Natural killer cell (primary cell): ENCODE measurements at regions not wholly inside any gene's neighbourhood (a gene's known extent, or its start where the extent isn't known, plus 50 kb on each side); places are given as distances from the start of the nearest gene placed in this dataset.

ENCODE experiments used
- ATAC-seq, 3 donors: fragments of 150-1000 bp in 2 of 3; fragments of 200-7000 bp in 1 of 3; cut with Tn5 transposase; 1 replicate in 1 of 3; 2 replicates in 2 of 3; pipeline ENCODE4 v1.10.0; 2021; ENCODE audit warnings: mild to moderate bottlenecking in 2 of 3, moderate library complexity in 2 of 3
- DNase-seq, 2 donors: peaks; one replicate each; pipeline versions ENCODE4 v3.0.0 to v3.0.0-alpha.2; 2013 to 2021; ENCODE audit warnings: mixed read lengths in 1 of 2
- H3K27ac ChIP-seq: one replicate; pipeline ENCODE4 v1.5.1; 2013; ENCODE audit warnings: mild to moderate bottlenecking, low read length
- H3K27me3 ChIP-seq: one replicate; pipeline ENCODE4 v1.6.1; 2013; ENCODE audit warnings: low read length; ENCODE audit not compliant: control insufficient read depth, insufficient read depth
- H3K36me3 ChIP-seq: one replicate; pipeline ENCODE4 v1.6.1; 2013; ENCODE audit warnings: low read length; ENCODE audit not compliant: control insufficient read depth, insufficient read depth
- H3K4me1 ChIP-seq: one replicate; pipeline ENCODE4 v1.6.1; 2013; ENCODE audit warnings: low read length; ENCODE audit not compliant: control insufficient read depth, insufficient read depth
- H3K4me3 ChIP-seq: one replicate; pipeline ENCODE4 v1.5.1; 2013; ENCODE audit warnings: low read length
- H3K9me3 ChIP-seq: one replicate; pipeline ENCODE4 v1.6.1; 2013; ENCODE audit warnings: low read length; ENCODE audit not compliant: control insufficient read depth, insufficient read depth
- H3K27ac Mint-ChIP-seq, 2 donors: one replicate each; pipeline ENCODE4 v1.8.0; 2022; ENCODE audit warnings: mild to moderate bottlenecking in 2 of 2, mixed read lengths in 2 of 2, moderate library complexity in 1 of 2
- H3K27me3 Mint-ChIP-seq, 2 donors: one replicate each; pipeline ENCODE4 v1.8.0; 2022; ENCODE audit warnings: low read depth in 2 of 2, mixed read lengths in 2 of 2
- H3K36me3 Mint-ChIP-seq: one replicate; pipeline ENCODE4 v1.8.0; 2022; ENCODE audit warnings: mixed read lengths
- H3K4me1 Mint-ChIP-seq, 2 donors: one replicate each; pipeline ENCODE4 v1.8.0; 2022; ENCODE audit warnings: mixed read lengths in 2 of 2
- H3K4me3 Mint-ChIP-seq: one replicate; pipeline ENCODE4 v1.8.0; 2022; ENCODE audit warnings: mild to moderate bottlenecking, moderate library complexity, mixed read lengths
- H3K9me3 Mint-ChIP-seq, 2 donors: one replicate each; pipeline ENCODE4 v1.8.0; 2022; ENCODE audit warnings: mixed read lengths in 2 of 2
- CTCF ChIP-seq: fragments of 200-600 bp; IDR thresholded peaks from one replicate; pipeline ENCODE4 v1.8.0; 2022; ENCODE audit warnings: antibody characterized with exemption
- WGBS: methylation state at CpG from one replicate; pipeline ENCODE4 v1.1.7; 2013; ENCODE audit warnings: missing lambda C conversion rate; ENCODE audit not compliant: insufficient coverage; 5-methylcytosine and 5-hydroxymethylcytosine counted together
- intact Hi-C: fragments of 100-400 bp; cut with micrococcal nuclease; formaldehyde crosslinking; loops from one replicate; pipeline ENCODE4 v1.14.2; 2022

DNA sequence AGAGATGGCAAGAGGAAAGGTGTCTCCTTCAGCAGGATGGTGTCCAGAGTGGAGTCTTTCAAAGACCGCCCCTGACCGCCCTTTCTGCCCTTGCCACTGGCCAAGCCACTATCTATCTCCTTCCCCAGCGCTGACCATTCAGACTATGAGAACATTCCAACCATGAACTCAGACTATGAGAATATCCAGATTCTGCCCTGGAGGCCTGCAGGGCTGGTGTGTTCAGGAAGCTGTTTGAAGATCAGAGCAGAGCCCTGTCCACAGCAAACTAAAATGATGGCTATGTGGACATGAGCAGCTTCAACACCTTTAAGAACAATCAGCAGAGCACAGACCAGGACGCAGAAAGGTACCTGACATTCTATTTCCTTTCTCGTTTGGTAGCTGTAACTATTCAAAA is 57.3 kb upstream of the WNT7A start:
- intact Hi-C loops: no loop called here
- peaks cover 11% of the 10 kb centered on the region for H3K4me1 ChIP-seq
- no peak for DNase-seq

GRCh38 chr3:13935494-13936094 is 55.7 kb upstream of the WNT7A start:
- Mint-ChIP-seq H3K9me3 (peaks cover 5 to 8% of the 10 kb centered on the region in 2 donors), H3K4me1 (peaks cover 4 to 8% of the 10 kb centered on the region in 2 donors), H3K27ac (no peak overlapping the region), H3K36me3 (no peaks in the 10 kb centered on the region), H3K27me3 (peaks cover 10 to 19% of the 10 kb centered on the region in 2 donors), H3K4me3 (no peak overlapping the region)
- H3K9me3 ChIP-seq: peaks cover 3% of the 10 kb centered on the region
- WGBS: 83% methylated on average over 7 of the region's 7 CpGs
- no peaks in the 10 kb centered on the region for H3K36me3 ChIP-seq
- TF ChIP-seq CTCF: no peak
- DNase-seq (no peak), ATAC-seq (no peak)
- H3K4me3 ChIP-seq: no peak overlapping the region
- intact Hi-C loops: no loop called here
- peaks cover 11% of the 10 kb centered on the region for H3K4me1 ChIP-seq
- H3K27ac ChIP-seq: no peak overlapping the region
- peaks cover 2% of the 10 kb centered on the region for H3K27me3 ChIP-seq

More for the DNA sequence above, 57.3 kb upstream of the WNT7A start:
- Histone ChIP-seq H3K36me3 (no peaks in the 10 kb centered on the region), H3K9me3 (peaks cover 3% of the 10 kb centered on the region), H3K27me3 (peaks cover 2% of the 10 kb centered on the region), H3K27ac (no peak overlapping the region), H3K4me3 (no peak overlapping the region)
- ATAC-seq: no peak
- H3K27ac Mint-ChIP-seq: no peak overlapping the region
- peaks cover 10% of the 10 kb centered on the region in 2 donors for H3K27me3 Mint-ChIP-seq
- peaks cover 4 to 8% of the 10 kb centered on the region in 2 donors for H3K4me1 Mint-ChIP-seq
- no peaks in the 10 kb centered on the region for H3K36me3 Mint-ChIP-seq
- whole genome bisulfite sequencing: 89% methylated on average over 5 of the region's 5 CpGs
- no peak for TF ChIP-seq CTCF
- H3K9me3 Mint-ChIP-seq: no peaks in the 10 kb centered on the region
- H3K4me3 Mint-ChIP-seq: no peak overlapping the region

GRCh38 chr3:13934813-13935212 is 54.9 kb upstream of the WNT7A start:
- DNase-seq (no peak), ATAC-seq (no peak)
- TF ChIP-seq CTCF: no peak
- Mint-ChIP-seq H3K9me3 (peaks cover 5 to 8% of the 10 kb centered on the region in 2 donors), H3K36me3 (no peaks in the 10 kb centered on the region), H3K27me3 (peaks cover 10 to 19% of the 10 kb centered on the region in 2 donors), H3K4me3 (no peak overlapping the region), H3K27ac (no peak overlapping the region), H3K4me1 (peaks cover 4 to 8% of the 10 kb centered on the region in 2 donors)
- Histone ChIP-seq H3K4me3 (no peak overlapping the region), H3K4me1 (peaks cover 11% of the 10 kb centered on the region), H3K27ac (no peak overlapping the region), H3K27me3 (peaks cover 2% of the 10 kb centered on the region), H3K9me3 (peaks cover 3% of the 10 kb centered on the region), H3K36me3 (no peaks in the 10 kb centered on the region)
- intact Hi-C loops: no loop called here
- WGBS: 90% methylated on average over 9 of the region's 9 CpGs

GRCh38 chr3:13934315-13934714 is 54.4 kb upstream of the WNT7A start:
- H3K27me3 ChIP-seq: peaks cover 2% of the 10 kb centered on the region
- no peak for TF ChIP-seq CTCF

More at GRCh38 chr3:13934315-13934714, 54.4 kb upstream of the WNT7A start:
- H3K9me3 ChIP-seq: peaks cover 3% of the 10 kb centered on the region
- ATAC-seq (no peak), DNase-seq (no peak)
- H3K27ac ChIP-seq: no peak overlapping the region
- H3K4me3 Mint-ChIP-seq: no peak overlapping the region
- H3K27me3 Mint-ChIP-seq: peaks cover 10 to 19% of the 10 kb centered on the region in 2 donors
- 90% methylated on average over 16 of the region's 16 CpGs for WGBS
- H3K4me3 ChIP-seq: no peak overlapping the region
- H3K27ac Mint-ChIP-seq: no peak overlapping the region
- H3K4me1 ChIP-seq: peaks cover 11% of the 10 kb centered on the region
- no peaks in the 10 kb centered on the region for H3K36me3 Mint-ChIP-seq
- H3K9me3 Mint-ChIP-seq: peaks cover 5 to 8% of the 10 kb centered on the region in 2 donors
- peaks cover 4 to 8% of the 10 kb centered on the region in 2 donors for H3K4me1 Mint-ChIP-seq
- no peaks in the 10 kb centered on the region for H3K36me3 ChIP-seq
- intact Hi-C loops: no loop called here
